RWPE2 (cell line): ENCODE measurements at regions not wholly inside any gene's neighbourhood (a gene's known extent, or its start where the extent isn't known, plus 50 kb on each side); places are given as distances from the start of the nearest gene placed in this dataset.
A peak's percentile ranks its signal among the peaks of the same experiment; 100 is the strongest.

Experiments
- ATAC-seq: fragments of 200-7000 bp; cut with Tn5 transposase; 3 replicates; pipeline ENCODE4 v1.9.1; 2021; ENCODE audit warnings: low read depth
- DNase-seq: peaks from one replicate; pipeline ENCODE4 v3.0.0-alpha.2; 2020; ENCODE audit warnings: low spot score
- H3K27ac ChIP-seq: fragments of 450-650 bp; 2 replicates; pipeline ENCODE4 v1.5.1; 2017; ENCODE audit warnings: mild to moderate bottlenecking; ENCODE audit not compliant: poor library complexity, severe bottlenecking
- H3K27me3 ChIP-seq: fragments of 250-450 bp; sonication (Bioruptor Pico); 2 replicates; pipeline ENCODE4 v1.5.1; 2021; ENCODE audit warnings: mild to moderate bottlenecking, moderate library complexity; ENCODE audit not compliant: insufficient read depth, poor library complexity, severe bottlenecking
- H3K36me3 ChIP-seq: fragments of 250-450 bp; sonication (Bioruptor Pico); 2 replicates; pipeline ENCODE4 v1.5.1; 2020; ENCODE audit warnings: low read depth, mild to moderate bottlenecking, moderate library complexity
- H3K4me1 ChIP-seq: fragments of 250-450 bp; sonication (Bioruptor Pico); 2 replicates; pipeline ENCODE4 v1.5.1; 2021; ENCODE audit warnings: mild to moderate bottlenecking, moderate library complexity; ENCODE audit not compliant: insufficient read depth, poor library complexity, severe bottlenecking
- H3K4me3 ChIP-seq: fragments of 250-450 bp; sonication (Bioruptor Pico); 2 replicates; pipeline ENCODE4 v1.5.1; 2021; ENCODE audit warnings: mild to moderate bottlenecking, moderate library complexity; ENCODE audit not compliant: severe bottlenecking
- H3K9me3 ChIP-seq: fragments of 250-450 bp; sonication (Bioruptor Pico); 2 replicates; pipeline ENCODE4 v1.5.1; 2021; ENCODE audit warnings: mild to moderate bottlenecking, moderate library complexity; ENCODE audit not compliant: severe bottlenecking
- TF ChIP-seq, protein P1 (sequence below): fragments of 450-650 bp; IDR thresholded peaks from one replicate; pipeline ENCODE4 v1.5.1; 2017; ENCODE audit warnings: mild to moderate bottlenecking, moderate library complexity; ENCODE audit not compliant: poor library complexity, severe bottlenecking

GRCh38 chr4:166658585-166658984 lies 575.7 kb downstream of the SPOCK3 start:
- no peak for DNase-seq
- no peak for ATAC-seq
- H3K27ac ChIP-seq: no peak overlapping the region
- H3K4me1 ChIP-seq: no peaks in the 10 kb centered on the region
- no peaks in the 10 kb centered on the region for H3K9me3 ChIP-seq
- H3K4me3 ChIP-seq: no peak overlapping the region
- H3K27me3 ChIP-seq: no peaks in the 10 kb centered on the region
- no peaks in the 10 kb centered on the region for H3K36me3 ChIP-seq
- TF ChIP-seq, protein P1, sequence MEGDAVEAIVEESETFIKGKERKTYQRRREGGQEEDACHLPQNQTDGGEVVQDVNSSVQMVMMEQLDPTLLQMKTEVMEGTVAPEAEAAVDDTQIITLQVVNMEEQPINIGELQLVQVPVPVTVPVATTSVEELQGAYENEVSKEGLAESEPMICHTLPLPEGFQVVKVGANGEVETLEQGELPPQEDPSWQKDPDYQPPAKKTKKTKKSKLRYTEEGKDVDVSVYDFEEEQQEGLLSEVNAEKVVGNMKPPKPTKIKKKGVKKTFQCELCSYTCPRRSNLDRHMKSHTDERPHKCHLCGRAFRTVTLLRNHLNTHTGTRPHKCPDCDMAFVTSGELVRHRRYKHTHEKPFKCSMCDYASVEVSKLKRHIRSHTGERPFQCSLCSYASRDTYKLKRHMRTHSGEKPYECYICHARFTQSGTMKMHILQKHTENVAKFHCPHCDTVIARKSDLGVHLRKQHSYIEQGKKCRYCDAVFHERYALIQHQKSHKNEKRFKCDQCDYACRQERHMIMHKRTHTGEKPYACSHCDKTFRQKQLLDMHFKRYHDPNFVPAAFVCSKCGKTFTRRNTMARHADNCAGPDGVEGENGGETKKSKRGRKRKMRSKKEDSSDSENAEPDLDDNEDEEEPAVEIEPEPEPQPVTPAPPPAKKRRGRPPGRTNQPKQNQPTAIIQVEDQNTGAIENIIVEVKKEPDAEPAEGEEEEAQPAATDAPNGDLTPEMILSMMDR: no peak

DNA sequence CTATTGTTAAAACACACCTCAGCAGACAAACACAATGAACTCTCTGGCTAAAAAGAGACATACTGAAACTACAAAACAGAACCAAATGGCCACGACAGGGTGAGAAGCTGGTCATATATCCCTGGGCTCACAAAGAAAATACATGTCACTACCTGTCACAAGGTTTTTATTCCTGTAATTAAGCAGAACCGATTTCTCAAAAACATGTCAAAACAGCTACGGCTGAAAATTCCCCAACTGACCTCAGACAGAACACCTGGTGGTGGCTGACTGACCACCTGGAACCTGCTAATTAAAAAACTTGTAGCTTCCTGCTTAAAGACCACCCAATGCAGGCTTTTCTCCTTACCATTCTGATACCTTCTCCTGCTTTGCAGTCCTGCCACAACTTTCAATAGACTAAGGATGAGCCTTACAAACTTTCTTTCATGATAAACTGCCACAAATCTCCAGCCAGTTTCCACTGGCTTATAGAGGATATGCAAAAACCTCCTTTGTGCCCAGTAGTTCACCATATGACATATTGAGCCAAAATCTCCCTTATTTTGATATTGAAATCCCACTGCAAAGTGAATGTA lies 571.9 kb downstream of the SPOCK3 start:
- no peaks in the 10 kb centered on the region for H3K27me3 ChIP-seq
- no peak overlapping the region for H3K27ac ChIP-seq
- no peaks in the 10 kb centered on the region for H3K4me1 ChIP-seq
- DNase-seq (no peak), ATAC-seq (no peak)
- H3K4me3 ChIP-seq: no peak overlapping the region
- H3K36me3 ChIP-seq: no peaks in the 10 kb centered on the region
- no peaks in the 10 kb centered on the region for H3K9me3 ChIP-seq
- TF ChIP-seq, protein P1: no peak

GRCh38 chr4:166670341-166670740 lies 564.0 kb downstream of the SPOCK3 start:
- TF ChIP-seq, protein P1: no peak
- Histone ChIP-seq H3K27me3 (no peaks in the 10 kb centered on the region), H3K9me3 (no peaks in the 10 kb centered on the region), H3K4me3 (no peak overlapping the region), H3K36me3 (no peaks in the 10 kb centered on the region), H3K27ac (no peak overlapping the region), H3K4me1 (no peaks in the 10 kb centered on the region)
- ATAC-seq (no peak), DNase-seq (no peak)

DNA sequence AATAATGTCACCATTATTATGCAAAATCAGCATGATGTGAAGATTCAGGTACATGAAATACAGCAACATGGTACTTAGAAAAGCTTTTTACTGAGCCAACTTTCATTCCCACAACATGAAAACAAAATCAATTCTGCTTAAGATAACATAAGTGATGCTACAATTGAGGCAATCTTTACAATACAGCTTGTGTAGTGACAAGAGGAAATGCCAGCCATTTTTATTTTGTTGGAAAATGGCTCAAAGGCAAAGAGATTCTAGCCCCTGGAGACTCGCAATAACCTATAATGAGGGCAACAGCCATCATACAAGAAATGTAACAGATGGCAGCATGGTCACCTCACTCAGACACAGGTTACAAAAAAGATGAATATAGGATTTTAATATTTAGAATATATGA lies 560.4 kb downstream of the SPOCK3 start:
- no peak for ATAC-seq
- DNase-seq: no peak
- Histone ChIP-seq H3K4me3 (no peak overlapping the region), H3K4me1 (no peaks in the 10 kb centered on the region), H3K27ac (no peak overlapping the region), H3K36me3 (no peaks in the 10 kb centered on the region), H3K9me3 (no peaks in the 10 kb centered on the region), H3K27me3 (no peaks in the 10 kb centered on the region)
- TF ChIP-seq, protein P1: no peak

DNA sequence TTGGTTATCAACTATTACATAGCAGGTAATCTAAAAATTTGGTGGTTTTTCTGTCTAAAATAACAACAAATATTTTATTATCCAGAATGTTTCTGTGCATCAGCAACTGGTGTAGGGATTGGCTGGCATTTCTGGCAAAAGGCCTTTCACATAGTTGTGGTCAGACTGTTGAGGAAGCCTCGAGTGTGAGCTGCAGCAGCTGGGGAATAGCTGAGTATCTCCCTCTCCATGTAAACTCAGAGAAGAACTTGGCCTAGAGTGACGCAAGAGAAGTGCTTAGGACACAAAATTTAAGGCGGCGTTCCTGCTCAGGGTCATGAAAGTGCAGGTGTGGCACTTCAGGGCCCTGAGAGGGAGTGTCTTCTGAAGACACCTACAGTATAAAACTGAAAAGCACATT lies 558.9 kb downstream of the SPOCK3 start:
- H3K9me3 ChIP-seq: no peaks in the 10 kb centered on the region

More for the DNA sequence above, 558.9 kb downstream of the SPOCK3 start:
- H3K4me3 ChIP-seq: no peak overlapping the region
- no peaks in the 10 kb centered on the region for H3K27me3 ChIP-seq
- no peak overlapping the region for H3K27ac ChIP-seq
- H3K4me1 ChIP-seq: no peaks in the 10 kb centered on the region
- peak; percentile 78 for ATAC-seq
- no peaks in the 10 kb centered on the region for H3K36me3 ChIP-seq
- DNase-seq: no peak
- TF ChIP-seq, protein P1: no peak
